SK-N-SH (cell line): ENCODE measurements at regions not wholly inside any gene's neighbourhood (a gene's known extent, or its start where the extent isn't known, plus 50 kb on each side); places are given as distances from the start of the nearest gene placed in this dataset.

Experiments used
- CTCF ChIA-PET: fragments of 300-600, 350-600 bp; formaldehyde crosslinking; extraction: SDS; loops from one replicate; lab custom pipeline; 2021; lab: Yijun Ruan, JAX
- POLR2A ChIA-PET: fragments of 350-600 bp; sonication (Branson Sonifier 250); formaldehyde crosslinking; extraction: SDS; loops from one replicate; lab custom pipeline; 2020; ENCODE audit warnings: antibody characterized with exemption, inconsistent platforms; lab: Yijun Ruan, JAX
- DNase-seq: peaks from one replicate; pipeline ENCODE4 v3.0.0; 2012
- H2AFZ ChIP-seq: fragments of 200-600 bp; sonication (generic); 2 replicates; pipeline ENCODE4 v1.8.1; 2016; ENCODE audit warnings: antibody characterized with exemption, mild to moderate bottlenecking, low read depth
- H3F3A ChIP-seq: fragments of 200-600 bp; sonication (generic); replicated peaks from 2 replicates; pipeline ENCODE3; 2016; ENCODE audit warnings: antibody characterized with exemption, mild to moderate bottlenecking; ENCODE audit not compliant: insufficient read depth
- H3K27ac ChIP-seq, 2 experiments: fragments of 200-500 bp in 1 of 2; fragments of 200-600 bp in 1 of 2; sonication (Bioruptor generic) in 1 of 2; sonication (generic), shearing (Covaris generic) in 1 of 2; 2 replicates each; pipeline versions ENCODE4 v1.5.1 to v1.6.1; 2014 to 2016; ENCODE audit warnings: low read depth in 2 of 2, inconsistent platforms in 1 of 2, low read length in 1 of 2, mild to moderate bottlenecking in 1 of 2, mixed read lengths in 1 of 2
- H3K27me3 ChIP-seq: fragments of 200-600 bp; sonication (generic), shearing (Covaris generic); 2 replicates; pipeline ENCODE4 v1.6.1; 2016; ENCODE audit warnings: mixed run types; ENCODE audit not compliant: insufficient read depth
- H3K36me3 ChIP-seq, 2 experiments: fragments of 200-500 bp in 1 of 2; fragments of 200-600 bp in 1 of 2; sonication (Bioruptor generic) in 1 of 2; sonication (generic) in 1 of 2; replicated peaks in 1 of 2; 2 replicates each; pipeline versions ENCODE3 to v1.5.1; 2014 to 2016; ENCODE audit warnings: low read length in 1 of 2, mild to moderate bottlenecking in 1 of 2; ENCODE audit not compliant: insufficient read depth in 2 of 2, control insufficient read depth in 1 of 2
- H3K4me1 ChIP-seq, 2 experiments: fragments of 200-500 bp in 1 of 2; fragments of 200-600 bp in 1 of 2; sonication (Bioruptor generic) in 1 of 2; sonication (generic), shearing (Covaris generic) in 1 of 2; 2 replicates each; pipeline versions ENCODE4 v1.5.1 to v1.6.1; 2014 to 2016; ENCODE audit warnings: low read depth in 1 of 2, low read length in 1 of 2, mixed run types in 1 of 2; ENCODE audit not compliant: insufficient read depth in 2 of 2, control insufficient read depth in 1 of 2
- H3K4me2 ChIP-seq: fragments of 200-600 bp; sonication (generic), shearing (Covaris generic); 2 replicates; pipeline ENCODE4 v1.6.1; 2017; ENCODE audit warnings: mixed run types
- H3K4me3 ChIP-seq, 2 experiments: fragments of 200-500 bp in 1 of 2; fragments of 200-600 bp in 1 of 2; sonication (Bioruptor generic) in 1 of 2; sonication (generic), shearing (Covaris generic) in 1 of 2; 2 replicates each; pipeline versions ENCODE4 v1.5.1 to v1.8.1; 2014 to 2016; ENCODE audit warnings: low read depth in 2 of 2, inconsistent platforms in 1 of 2, low read length in 1 of 2, mild to moderate bottlenecking in 1 of 2, mixed read lengths in 1 of 2, moderate library complexity in 1 of 2
- H3K79me2 ChIP-seq: fragments of 200-600 bp; sonication (generic); 2 replicates; pipeline ENCODE4 v1.8.1; 2017; ENCODE audit warnings: mild to moderate bottlenecking; ENCODE audit not compliant: insufficient read depth
- H3K9ac ChIP-seq: fragments of 200-600 bp; sonication (generic); 2 replicates; pipeline ENCODE4 v1.6.1; 2017; ENCODE audit warnings: mixed run types
- H3K9me2 ChIP-seq: fragments of 200-600 bp; sonication (generic); 2 replicates; pipeline ENCODE4 v1.6.1; 2017; ENCODE audit warnings: mixed run types
- H3K9me3 ChIP-seq: fragments of 200-600 bp; sonication (generic); 2 replicates; pipeline ENCODE4 v1.6.1; 2017; ENCODE audit warnings: mixed run types, mild to moderate bottlenecking, moderate library complexity
- H4K20me1 ChIP-seq: fragments of 200-600 bp; sonication (generic); 2 replicates; pipeline ENCODE4 v1.6.1; 2017; ENCODE audit warnings: mild to moderate bottlenecking, mixed run types; ENCODE audit not compliant: insufficient read depth
- CHD2 ChIP-seq: fragments of 150-350 bp; IDR thresholded peaks from 2 replicates; pipeline ENCODE4 v1.6.1; 2018; ENCODE audit warnings: low read length; ENCODE audit not compliant: partially characterized antibody
- CTCF ChIP-seq: fragments of 200-600 bp; sonication (generic); IDR thresholded peaks from 2 replicates; pipeline ENCODE4 v1.6.1; 2017; ENCODE audit warnings: antibody characterized with exemption, mild to moderate bottlenecking, moderate library complexity
- FOSL2 ChIP-seq: IDR thresholded peaks from 2 replicates; pipeline ENCODE4 v1.4.0; 2012; ENCODE audit warnings: low read depth, mild to moderate bottlenecking, moderate library complexity, borderline replicate concordance
- GABPA ChIP-seq: IDR thresholded peaks from 2 replicates; pipeline ENCODE4 v1.4.0; 2012; ENCODE audit warnings: low read depth, mild to moderate bottlenecking
- GATA2 ChIP-seq: sonication (generic); formaldehyde crosslinking; IDR thresholded peaks from 2 replicates; pipeline ENCODE4 v1.5.0; 2020; ENCODE audit warnings: mild to moderate bottlenecking, missing genetic modification reagents
- NRF1 ChIP-seq: IDR thresholded peaks from 2 replicates; pipeline ENCODE4 v1.6.1; 2012; ENCODE audit warnings: low read depth, mild to moderate bottlenecking, low read length
- PBX3 ChIP-seq: IDR thresholded peaks from 2 replicates; pipeline ENCODE4; 2012
- REST ChIP-seq: IDR thresholded peaks from 2 replicates; pipeline ENCODE4 v1.6.1; 2012; ENCODE audit warnings: mild to moderate bottlenecking, low read depth, low read length, moderate library complexity
- RFX5 ChIP-seq: IDR thresholded peaks from 2 replicates; pipeline ENCODE4 v1.6.1; 2012; ENCODE audit warnings: mild to moderate bottlenecking, improper control_type of control experiment, low read length
- SMC3 ChIP-seq: IDR thresholded peaks from 2 replicates; pipeline ENCODE4 v1.6.1; 2012; ENCODE audit warnings: low read depth, low read length, improper control_type of control experiment
- TCF12 ChIP-seq: IDR thresholded peaks from 2 replicates; pipeline ENCODE4 v1.4.0; 2012
- USF1 ChIP-seq: IDR thresholded peaks from 2 replicates; pipeline ENCODE4 v1.4.0; 2012; ENCODE audit warnings: low read depth, borderline replicate concordance
- USF2 ChIP-seq: fragments of 150-350 bp; IDR thresholded peaks from 2 replicates; pipeline ENCODE4 v1.6.1; 2017; ENCODE audit warnings: antibody characterized with exemption, low read length, low read depth, borderline replicate concordance
- WGBS: methylation state at CpG from one replicate; pipeline ENCODE4 v1.1.6; 2017; ENCODE audit warnings: low lambda C conversion rate; 5-methylcytosine and 5-hydroxymethylcytosine counted together

GRCh38 chr14:34247605-34248004 is 214.4 kb downstream of the SPTSSA start:
- no peak overlapping the region for H2AFZ ChIP-seq
- H3K27me3 ChIP-seq, result no peaks in the 10 kb centered on the region; the same call in 1 of the 2 replicates
- H3K9ac ChIP-seq, result no peak overlapping the region
- no peak overlapping the region for H3K27ac ChIP-seq
- H3K4me1 ChIP-seq, result peaks cover 0 to 8% of the 10 kb centered on the region in 2 experiments; a peak in 1 of 4 replicates
- H3K9me3 ChIP-seq, result no peaks in the 10 kb centered on the region
- CTCF ChIA-PET, result interaction anchor here (0.7 to 1.5 kb wide), 4 partner anchors 13 to 398 kb away, joined by 3 to 5 read pairs (median 3); no protein-coding TSS in a partner anchor
- no peaks in the 10 kb centered on the region for H4K20me1 ChIP-seq
- no peak for DNase-seq
- H3K4me2 ChIP-seq, result no peak overlapping the region
- TF ChIP-seq NRF1, result no peak
- no peak for TF ChIP-seq FOSL2
- TF ChIP-seq TCF12, result no peak
- TF ChIP-seq CHD2, result no peak
- TF ChIP-seq RFX5, result no peak
- TF ChIP-seq REST, result no peak
- no peak for TF ChIP-seq GABPA
- TF ChIP-seq CTCF, result no peak
- TF ChIP-seq PBX3, result no peak
- no peak for TF ChIP-seq SMC3
- TF ChIP-seq USF1, result no peak
- TF ChIP-seq GATA2 (CRISPR knock-in tag), result no peak
- no peak for TF ChIP-seq USF2
- POLR2A ChIA-PET, result no interaction called here
- H3F3A ChIP-seq, result no peaks in the 10 kb centered on the region
- H3K4me3 ChIP-seq, result no peak overlapping the region
- H3K9me2 ChIP-seq, result no peaks in the 10 kb centered on the region
- H3K79me2 ChIP-seq, result no peaks in the 10 kb centered on the region
- no peaks in the 10 kb centered on the region for H3K36me3 ChIP-seq
- WGBS, result 25% methylated on average over 1 of the region's 1 CpG
